Ovary (tissue), 7 donors: ENCODE measurements at regions not wholly inside any gene's neighbourhood (a gene's known extent, or its start where the extent isn't known, plus 50 kb on each side); places are given as distances from the start of the nearest gene placed in this dataset.

ENCODE experiments used
- DNase-seq, 5 donors: peaks; one replicate each; pipeline ENCODE4 v3.0.0-alpha.2; 2019 to 2020
- H3K27ac ChIP-seq, 2 donors: fragments of 200-600 bp; one replicate each; pipeline versions ENCODE4 v1.5.1 to v1.8.0; 2019 to 2022
- H3K27me3 ChIP-seq: fragments of 200-600 bp; one replicate; pipeline ENCODE4 v1.8.0; 2022
- H3K36me3 ChIP-seq: fragments of 200-600 bp; sonication (generic); one replicate; pipeline ENCODE4 v1.5.1; 2019
- H3K4me1 ChIP-seq: one replicate; pipeline ENCODE4 v1.8.1; 2013; ENCODE audit warnings: mild to moderate bottlenecking, moderate library complexity; ENCODE audit not compliant: insufficient read depth
- H3K4me3 ChIP-seq: fragments of 200-600 bp; sonication (generic); one replicate; pipeline ENCODE4 v1.5.1; 2017
- H3K9me3 ChIP-seq, 2 donors: fragments of 200-600 bp in 1 of 2; sonication (generic) in 1 of 2; one replicate each; pipeline versions ENCODE4 v1.5.1 to v1.8.1; 2013 to 2019; ENCODE audit warnings: mild to moderate bottlenecking in 1 of 2, moderate library complexity in 1 of 2
- CTCF ChIP-seq, 3 donors: fragments of 450-650 bp in 2 of 3; fragments of 200-600 bp in 1 of 3; IDR thresholded peaks; one replicate each; pipeline versions ENCODE4 v1.5.1 to v1.8.0; 2016 to 2022; ENCODE audit warnings: antibody characterized with exemption in 3 of 3, mild to moderate bottlenecking in 1 of 3
- EP300 ChIP-seq: sonication (generic); formaldehyde crosslinking; IDR thresholded peaks from one replicate; pipeline ENCODE4 v1.6.1; 2017; ENCODE audit warnings: antibody characterized with exemption
- POLR2A ChIP-seq: fragments of 450-650 bp; IDR thresholded peaks from one replicate; pipeline ENCODE4 v1.6.1; 2017; ENCODE audit warnings: antibody characterized with exemption, mild to moderate bottlenecking, moderate library complexity
- WGBS, 3 donors: extraction: QIAGEN DNeasy Blood & Tissue Kit in 1 of 3; methylation state at CpG; one replicate each; pipeline versions ENCODE4 v1.1.5 to v1.1.7; 2013 to 2017; 5-methylcytosine and 5-hydroxymethylcytosine counted together
- intact Hi-C, 4 donors: fragments of 100-400 bp; cut with DNase I; formaldehyde crosslinking; loops; one replicate each; pipeline versions ENCODE4 v1.11.0 to v1.15.1; 2022 to 2023
- donor health status: DM: no; HTN: no; CAD: no; lungs with moderate emphysema.
- donor health status: DM: no; HTN: no; CAD: no.
- donor health status: Bipolar disorder and iron deficiency.
- donor health status: DM: no; HTN: no; CAD: no.
- donor health status: DM: yes; HTN: yes; CAD: no.

GRCh38 chr10:44060221-44060620 lies 324.7 kb downstream of the CXCL12 start:
- WGBS, 3 donors = 4 to 14% (median 10%) methylated on average over 2 of the region's 2 CpGs
- no peak overlapping the region for H3K4me3 ChIP-seq
- intact Hi-C loops = loop anchor here in 1 of 4 donors (10.0 kb wide), 1 partner anchor 255 kb away; no protein-coding TSS in a partner anchor
- TF ChIP-seq CTCF (IDR thresholded peaks at IDR 0.05) (no peak), POLR2A (no peak), EP300 (no peak)
- DNase-seq = no peak
- H3K36me3 ChIP-seq = no peaks in the 10 kb centered on the region
- no peaks in the 10 kb centered on the region for H3K9me3 ChIP-seq
- no peak overlapping the region for H3K27ac ChIP-seq
- peaks cover 29% of the 10 kb centered on the region for H3K4me1 ChIP-seq
- no peaks in the 10 kb centered on the region for H3K27me3 ChIP-seq

GRCh38 chr10:44058259-44058658 lies 326.6 kb downstream of the CXCL12 start:
- Histone ChIP-seq H3K4me1 (peaks cover 19% of the 10 kb centered on the region), H3K4me3 (no peak overlapping the region), H3K27ac (no peak overlapping the region), H3K9me3 (no peaks in the 10 kb centered on the region), H3K27me3 (no peaks in the 10 kb centered on the region), H3K36me3 (no peaks in the 10 kb centered on the region)
- 97 to 99% (median 97%) methylated on average over 3 of the region's 3 CpGs for WGBS, 3 donors
- DNase-seq = no peak
- intact Hi-C loops = no loop called here
- TF ChIP-seq EP300 = no peak
- no peak for TF ChIP-seq CTCF (IDR thresholded peaks at IDR 0.05)
- TF ChIP-seq POLR2A = no peak

- DNase-seq = no peak
- H3K4me1 ChIP-seq = peaks cover 19% of the 10 kb centered on the region
- H3K9me3 ChIP-seq = no peaks in the 10 kb centered on the region
- no peaks in the 10 kb centered on the region for H3K27me3 ChIP-seq
- H3K36me3 ChIP-seq = no peaks in the 10 kb centered on the region
- no peak overlapping the region for H3K27ac ChIP-seq
- H3K4me3 ChIP-seq = no peak overlapping the region
- 58 to 78% (median 62%) methylated on average over 27 of the region's 27 CpGs for WGBS, 3 donors
- no peak for TF ChIP-seq CTCF (IDR thresholded peaks at IDR 0.05)
- no peak for TF ChIP-seq POLR2A
- no peak for TF ChIP-seq EP300
- intact Hi-C loops = no loop called here
These were observed 327.7 kb downstream of the CXCL12 start for GRCh38 chr10:44056967-44057805.

- Histone ChIP-seq H3K9me3 (no peaks in the 10 kb centered on the region), H3K27ac (no peak overlapping the region), H3K4me1 (peaks cover 22% of the 10 kb centered on the region), H3K36me3 (no peaks in the 10 kb centered on the region), H3K27me3 (no peaks in the 10 kb centered on the region), H3K4me3 (no peak overlapping the region)
- no peak for DNase-seq
- 52 to 72% (median 60%) methylated on average over 12 to 13 of the region's 13 CpGs for WGBS, 3 donors
- TF ChIP-seq EP300 (no peak), CTCF (IDR thresholded peaks at IDR 0.05) (no peak)
- intact Hi-C loops = no loop called here
These were observed 328.7 kb downstream of the CXCL12 start for GRCh38 chr10:44056206-44056605.
